ENCODE measurements at regions not wholly inside any gene's neighbourhood (a gene's known extent, or its start where the extent isn't known, plus 50 kb on each side); places are given as distances from the start of the nearest gene placed in this dataset.
"Not testable (repeated sequence)": the region's sequence is repeated elsewhere in the genome, so short reads cannot be mapped to it uniquely, and the experiment has no call there.

DNA sequence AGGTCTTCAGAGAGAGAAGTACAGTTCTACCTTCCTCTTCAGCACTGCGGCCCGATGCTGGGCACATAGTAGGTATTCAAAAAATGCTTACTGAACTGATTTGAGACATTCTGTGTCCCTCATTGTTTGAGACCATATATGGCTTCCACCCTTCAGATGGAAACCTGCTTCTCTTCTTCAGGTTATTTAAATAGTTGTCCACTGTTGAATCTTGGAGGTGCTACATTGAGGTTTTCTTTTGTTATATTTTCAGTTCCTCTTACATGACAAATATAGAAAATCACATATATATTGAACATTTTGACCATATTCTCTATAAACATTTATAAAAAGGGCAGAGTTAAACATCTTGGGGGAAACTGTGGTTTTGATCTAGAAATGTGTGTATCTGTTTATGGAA is 200.2 kb upstream of the LRRC3B start:
- DNase-seq: no peak

DNA sequence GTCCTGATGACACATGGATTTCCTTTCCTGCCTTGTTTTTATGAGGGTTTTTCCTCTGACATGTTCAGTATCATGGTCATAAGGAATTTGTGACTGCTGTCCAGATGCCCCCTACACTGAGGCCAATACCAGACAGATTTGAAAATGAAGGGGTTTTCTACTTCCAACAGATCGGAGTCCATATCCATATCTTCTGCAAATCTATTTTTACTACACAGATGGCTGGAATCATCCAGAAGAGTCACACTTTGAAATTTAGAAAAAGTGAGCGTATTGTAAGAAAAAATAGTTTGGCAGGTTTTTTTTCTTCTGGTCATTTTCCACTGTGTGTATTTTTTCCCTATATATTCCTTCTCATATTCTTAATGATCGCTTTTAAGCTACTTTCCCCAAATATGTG is 197.5 kb upstream of the LRRC3B start:
- no peak for DNase-seq

- no peak for DNase-seq
Observed at GRCh38 chr3:26428992-26429391, 193.6 kb upstream of the LRRC3B start.

GRCh38 chr3:26437678-26438077 is 184.9 kb upstream of the LRRC3B start:
- no peak for DNase-seq

- DNase-seq: no peak
Observed at GRCh38 chr3:26438325-26438940, 184.1 kb upstream of the LRRC3B start.

- no peak for DNase-seq
Observed at GRCh38 chr3:26438981-26439884, 183.3 kb upstream of the LRRC3B start.

GRCh38 chr3:26449996-26450395 is 172.6 kb upstream of the LRRC3B start:
- no peak for DNase-seq

DNA sequence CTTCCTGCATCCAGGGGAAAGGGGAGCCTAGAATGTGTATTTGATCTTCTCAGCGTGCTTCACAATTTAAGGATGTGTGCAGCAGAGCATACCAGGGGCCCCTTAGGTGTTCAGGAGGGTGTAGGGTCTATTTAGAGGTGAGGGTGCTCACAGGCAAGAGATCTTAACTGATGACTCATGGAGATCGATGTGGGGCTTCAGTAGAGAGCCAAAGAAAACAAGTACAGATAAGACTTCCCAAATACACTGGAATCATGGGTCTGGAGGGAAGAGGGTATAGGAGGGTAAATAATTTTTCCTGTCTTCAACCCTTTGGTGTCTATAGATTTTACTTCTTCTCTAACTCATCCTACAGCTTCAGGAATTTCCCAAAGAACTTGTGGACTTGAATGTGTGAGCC is 170.2 kb upstream of the LRRC3B start:
- no peak for DNase-seq

GRCh38 chr3:26460985-26461384 is 161.6 kb upstream of the LRRC3B start:
- no peak for DNase-seq

DNA sequence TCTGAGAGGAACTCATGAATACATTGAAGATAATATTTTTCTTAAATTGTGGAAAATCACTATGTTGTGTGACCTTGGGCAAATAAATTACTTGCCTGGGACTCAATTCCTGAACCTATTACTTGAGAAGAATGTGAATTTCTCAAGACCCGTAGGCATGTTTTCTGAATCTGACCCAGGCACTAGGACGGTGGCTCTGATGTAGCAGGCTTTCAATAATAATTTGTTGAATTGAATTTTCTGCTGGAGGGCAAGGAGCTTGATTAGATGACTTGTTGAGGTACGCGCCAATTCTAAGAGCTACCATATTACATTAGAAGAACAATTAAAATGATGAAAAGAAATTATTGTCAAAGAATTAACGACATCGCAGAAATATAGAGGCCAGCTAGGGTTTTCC is 150.2 kb upstream of the LRRC3B start:
- no peak for DNase-seq

- no peak for DNase-seq
Observed at GRCh38 chr3:26474706-26475105, 147.9 kb upstream of the LRRC3B start.

DNA sequence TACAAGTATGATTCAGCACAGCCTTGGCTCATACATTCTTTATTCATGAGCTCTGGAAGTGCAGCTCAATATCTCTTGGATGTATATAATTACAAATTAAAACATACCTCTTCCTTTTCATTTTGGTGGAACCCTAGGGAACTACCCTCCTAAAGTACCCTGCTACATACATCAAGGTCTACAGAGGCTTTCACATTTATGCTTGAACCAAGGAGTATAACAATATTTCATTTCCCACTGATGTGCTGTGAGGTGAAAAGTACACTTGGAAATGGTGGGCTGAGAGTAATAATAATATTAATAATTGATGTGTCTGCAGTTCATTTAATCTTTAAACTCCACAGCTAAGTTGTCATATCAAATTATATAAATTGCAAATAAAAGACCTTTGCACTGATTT is 142.2 kb upstream of the LRRC3B start:
- no peak for DNase-seq

DNA sequence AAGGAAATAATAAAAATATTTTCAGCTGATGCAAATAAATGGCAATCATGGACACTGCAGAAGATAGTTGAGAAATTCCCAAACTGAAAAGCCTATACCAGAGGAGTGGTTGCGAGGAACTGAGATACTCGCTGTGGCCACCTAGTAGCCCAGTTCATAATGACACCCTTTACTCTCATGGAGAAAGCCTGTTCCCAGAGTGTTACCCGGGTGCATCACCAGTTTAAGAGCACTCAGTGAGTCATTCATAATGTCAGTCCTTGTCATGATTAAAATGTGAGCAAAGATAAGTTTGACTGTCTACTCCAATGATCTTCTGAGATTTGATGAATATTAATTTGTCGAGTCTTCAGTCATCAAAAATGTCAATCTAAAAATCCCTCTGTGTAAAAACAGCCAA is 138.4 kb upstream of the LRRC3B start:
- DNase-seq: no peak

DNA sequence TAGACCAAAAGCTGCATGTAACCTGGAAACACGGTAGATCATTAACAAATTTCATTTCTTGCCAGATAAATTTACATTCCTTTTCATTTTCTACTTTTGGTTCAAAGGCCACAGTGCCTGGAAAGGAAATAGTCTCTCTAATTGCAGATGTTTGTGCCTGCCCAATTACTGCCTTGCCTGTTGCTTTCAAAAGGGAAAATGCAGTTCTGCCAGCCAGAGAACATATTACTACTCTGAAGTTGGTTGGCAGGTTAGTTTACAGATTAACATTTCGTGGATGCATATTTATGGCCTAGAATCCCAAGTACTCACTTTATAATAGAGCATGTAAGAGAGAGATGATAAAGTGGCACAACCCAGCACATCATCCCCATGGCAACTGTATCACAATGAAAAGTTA is 124.3 kb upstream of the LRRC3B start:
- no peak for DNase-seq

DNA sequence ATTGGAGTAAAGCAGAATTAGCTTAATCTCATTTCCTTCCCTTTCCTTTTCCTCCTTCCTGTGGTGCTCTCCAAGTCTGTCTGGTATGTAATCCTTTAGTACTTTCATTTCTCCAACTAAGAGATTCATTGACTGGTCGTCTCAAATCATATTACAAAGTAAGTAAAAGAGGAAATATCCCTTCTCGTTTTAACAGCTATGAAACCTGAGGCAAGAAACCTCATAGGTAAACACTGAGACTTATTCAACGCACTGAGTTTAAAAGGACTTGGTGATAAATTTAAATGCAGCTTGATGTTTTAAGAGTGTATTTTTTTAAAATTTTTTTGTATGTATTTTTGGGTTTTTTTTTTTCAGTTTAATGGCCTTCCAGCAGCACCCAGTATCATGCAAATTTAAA is 117.2 kb upstream of the LRRC3B start:
- DNase-seq: no peak

GRCh38 chr3:26514445-26515029 is 108.0 kb upstream of the LRRC3B start:
- not testable (repeated sequence) for DNase-seq

GRCh38 chr3:26515351-26515750 is 107.2 kb upstream of the LRRC3B start:
- no peak for DNase-seq

DNA sequence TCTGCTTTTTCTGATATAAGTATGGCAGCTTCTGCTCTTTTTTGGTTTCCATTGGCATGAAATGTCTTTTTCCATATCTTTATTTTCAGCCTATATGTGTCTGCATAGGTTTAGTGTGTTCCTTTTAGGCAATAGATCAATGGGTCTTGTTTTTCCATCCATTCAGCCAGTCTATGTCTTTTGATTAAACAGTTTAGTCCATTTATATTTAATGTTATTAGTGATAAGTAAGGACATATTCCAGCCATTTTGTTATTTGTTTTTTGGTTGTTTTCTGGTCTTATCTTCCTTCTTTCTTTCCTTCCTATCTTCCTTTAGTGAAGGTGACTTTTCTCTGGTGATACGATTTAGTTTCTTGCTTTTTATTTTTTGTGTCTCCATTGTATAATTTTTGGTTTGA is 101.3 kb upstream of the LRRC3B start:
- no peak for DNase-seq

- DNase-seq: no peak
Observed at GRCh38 chr3:26522919-26523318, 99.7 kb upstream of the LRRC3B start.

GRCh38 chr3:26525013-26525412 is 97.6 kb upstream of the LRRC3B start:
- no peak for DNase-seq

DNA sequence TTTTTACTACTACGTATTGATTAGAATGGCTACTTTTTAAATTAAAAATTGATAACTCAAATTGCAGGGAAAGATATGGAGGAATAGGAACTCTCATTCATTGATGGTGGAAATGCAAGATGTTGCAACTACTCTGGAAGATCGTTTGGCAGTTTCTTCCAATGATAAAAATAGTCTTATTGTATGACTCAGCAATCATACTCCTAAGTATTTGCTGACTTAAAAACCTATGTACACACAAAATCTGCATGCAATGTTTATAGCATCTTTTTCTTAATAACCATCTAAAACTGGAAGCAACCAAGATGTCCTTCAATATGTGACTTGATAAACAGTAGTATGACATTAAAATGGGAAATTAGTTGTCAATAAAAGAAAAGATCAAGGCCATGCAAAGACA is 87.4 kb upstream of the LRRC3B start:
- DNase-seq: no peak

- no peak for DNase-seq
Observed at GRCh38 chr3:26536955-26537354, 85.6 kb upstream of the LRRC3B start.

GRCh38 chr3:26550413-26550812 is 72.2 kb upstream of the LRRC3B start:
- no peak for DNase-seq

DNA sequence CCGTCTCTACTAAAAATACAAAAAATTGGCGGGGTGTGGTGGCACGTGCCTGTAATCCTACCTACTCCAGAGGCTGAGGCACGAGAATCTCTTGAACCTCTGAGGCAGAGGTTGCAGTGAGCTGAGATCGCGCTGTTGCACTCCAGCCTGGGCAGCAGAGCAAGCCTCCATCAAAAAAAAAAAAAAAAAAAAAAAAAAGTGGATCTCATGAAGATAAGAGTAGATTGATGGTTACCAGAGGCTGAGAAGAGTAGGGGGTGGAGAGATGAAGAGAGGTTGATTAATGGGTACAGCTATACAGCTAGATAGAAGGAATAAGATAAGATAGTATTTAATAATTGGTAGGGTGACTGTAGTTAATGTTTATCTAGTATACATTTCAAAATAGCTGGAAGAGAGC is 65.9 kb upstream of the LRRC3B start:
- DNase-seq: no peak
